OCI-LY3 (cell line): ENCODE measurements at regions not wholly inside any gene's neighbourhood (a gene's known extent, or its start where the extent isn't known, plus 50 kb on each side); places are given as distances from the start of the nearest gene placed in this dataset.

Experiments used
- EZH2phosphoT487 ChIP-seq: fragments of 200-600 bp; shearing (Covaris generic); IDR thresholded peaks from 2 replicates; pipeline ENCODE4 v1.6.1; 2018; ENCODE audit warnings: antibody characterized with exemption, mixed run types, low read depth
- TF ChIP-seq, protein P1 (sequence below): fragments of 200-600, 300-600 bp; sonication (generic); IDR thresholded peaks from 2 replicates; pipeline ENCODE4 v1.5.1; 2014; ENCODE audit warnings: antibody characterized with exemption, low read length, low read depth

DNA sequence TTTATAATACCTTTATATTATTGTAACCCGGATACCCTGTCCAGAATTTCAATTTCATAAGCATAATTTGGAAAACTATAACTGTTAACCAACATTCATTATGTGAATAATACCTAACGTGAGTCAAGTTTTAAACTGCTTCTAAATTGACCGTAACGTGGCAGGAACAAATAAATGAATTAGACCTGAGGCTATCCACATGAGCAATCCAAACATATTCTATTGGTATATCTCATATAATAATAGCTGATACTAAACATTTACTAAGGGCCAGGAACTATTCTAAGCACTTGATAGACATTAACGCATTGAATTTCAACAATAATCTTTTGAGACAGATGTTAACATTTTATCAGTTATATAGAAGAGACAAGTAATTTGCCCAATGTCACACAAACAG lies 276.4 kb downstream of the MEF2C start:
- TF ChIP-seq, protein P1, sequence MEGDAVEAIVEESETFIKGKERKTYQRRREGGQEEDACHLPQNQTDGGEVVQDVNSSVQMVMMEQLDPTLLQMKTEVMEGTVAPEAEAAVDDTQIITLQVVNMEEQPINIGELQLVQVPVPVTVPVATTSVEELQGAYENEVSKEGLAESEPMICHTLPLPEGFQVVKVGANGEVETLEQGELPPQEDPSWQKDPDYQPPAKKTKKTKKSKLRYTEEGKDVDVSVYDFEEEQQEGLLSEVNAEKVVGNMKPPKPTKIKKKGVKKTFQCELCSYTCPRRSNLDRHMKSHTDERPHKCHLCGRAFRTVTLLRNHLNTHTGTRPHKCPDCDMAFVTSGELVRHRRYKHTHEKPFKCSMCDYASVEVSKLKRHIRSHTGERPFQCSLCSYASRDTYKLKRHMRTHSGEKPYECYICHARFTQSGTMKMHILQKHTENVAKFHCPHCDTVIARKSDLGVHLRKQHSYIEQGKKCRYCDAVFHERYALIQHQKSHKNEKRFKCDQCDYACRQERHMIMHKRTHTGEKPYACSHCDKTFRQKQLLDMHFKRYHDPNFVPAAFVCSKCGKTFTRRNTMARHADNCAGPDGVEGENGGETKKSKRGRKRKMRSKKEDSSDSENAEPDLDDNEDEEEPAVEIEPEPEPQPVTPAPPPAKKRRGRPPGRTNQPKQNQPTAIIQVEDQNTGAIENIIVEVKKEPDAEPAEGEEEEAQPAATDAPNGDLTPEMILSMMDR, result no peak
- TF ChIP-seq EZH2phosphoT487, result no peak
